ENCODE measurements at regions not wholly inside any gene's neighbourhood (a gene's known extent, or its start where the extent isn't known, plus 50 kb on each side); places are given as distances from the start of the nearest gene placed in this dataset.

DNA sequence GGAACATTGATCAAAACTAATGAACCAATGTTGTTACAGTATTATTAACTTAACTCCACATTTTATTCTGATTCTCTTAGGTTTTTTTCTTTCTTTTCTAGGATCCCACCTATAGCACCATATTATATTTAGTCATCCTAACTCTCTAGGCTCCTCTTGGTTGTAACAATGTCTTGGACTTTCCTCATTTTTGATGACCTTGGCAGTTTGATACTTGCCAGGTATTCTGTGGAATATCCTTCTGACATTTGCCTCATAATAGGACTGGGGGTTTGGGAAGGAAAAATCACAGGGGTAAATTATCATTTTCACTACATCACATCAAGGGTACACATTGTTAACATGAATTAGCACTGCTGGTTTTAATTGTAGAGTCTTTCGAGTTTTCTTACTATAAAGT is 851.6 kb upstream of the SOX9 start:
- DNase-seq: no peak
- Histone ChIP-seq H3K27me3 (ENCODE audit: low read depth) (no peaks in the 10 kb centered on the region), H3K4me3 (no peak overlapping the region), H3K4me1 (no peaks in the 10 kb centered on the region), H3K27ac (no peak overlapping the region), H3K9me3 (peaks cover 14% of the 10 kb centered on the region), H3K36me3 (no peaks in the 10 kb centered on the region)
- ATAC-seq: no peak
- no peak for TF ChIP-seq CTCF (IDR thresholded peaks at IDR 0.05)
- intact Hi-C loops (cut with DNase I): no loop called here

GRCh38 chr17:71273441-71273840 is 847.4 kb upstream of the SOX9 start:
- TF ChIP-seq CTCF (IDR thresholded peaks at IDR 0.05): no peak
- Histone ChIP-seq H3K36me3 (no peaks in the 10 kb centered on the region), H3K9me3 (no peaks in the 10 kb centered on the region), H3K4me3 (no peak overlapping the region), H3K27ac (no peak overlapping the region), H3K27me3 (ENCODE audit: low read depth) (no peaks in the 10 kb centered on the region), H3K4me1 (no peaks in the 10 kb centered on the region)
- ATAC-seq: no peak
- DNase-seq: no peak
- intact Hi-C loops (cut with DNase I): no loop called here

- intact Hi-C loops (cut with DNase I): no loop called here
- Histone ChIP-seq H3K36me3 (no peaks in the 10 kb centered on the region), H3K9me3 (no peaks in the 10 kb centered on the region), H3K4me1 (no peaks in the 10 kb centered on the region), H3K27me3 (ENCODE audit: low read depth) (no peaks in the 10 kb centered on the region), H3K4me3 (no peak overlapping the region), H3K27ac (no peak overlapping the region)
- ATAC-seq (peak; percentile 78 to 89), DNase-seq (no peak)
- no peak for TF ChIP-seq CTCF (IDR thresholded peaks at IDR 0.05)
These were observed 844.7 kb upstream of the SOX9 start for GRCh38 chr17:71276079-71276478.

GRCh38 chr17:71283486-71283885 is 837.3 kb upstream of the SOX9 start:
- no peak for TF ChIP-seq CTCF (IDR thresholded peaks at IDR 0.05)
- H3K27me3 ChIP-seq (ENCODE audit: low read depth): no peaks in the 10 kb centered on the region
- DNase-seq (no peak), ATAC-seq (no peak)
- H3K9me3 ChIP-seq: no peaks in the 10 kb centered on the region
- intact Hi-C loops (cut with DNase I): no loop called here
- H3K27ac ChIP-seq: no peak overlapping the region
- H3K36me3 ChIP-seq: no peaks in the 10 kb centered on the region
- H3K4me1 ChIP-seq: no peaks in the 10 kb centered on the region
- H3K4me3 ChIP-seq: no peak overlapping the region

- Histone ChIP-seq H3K4me1 (no peaks in the 10 kb centered on the region), H3K27me3 (ENCODE audit: low read depth) (no peaks in the 10 kb centered on the region), H3K9me3 (no peaks in the 10 kb centered on the region), H3K36me3 (no peaks in the 10 kb centered on the region), H3K27ac (no peak overlapping the region), H3K4me3 (no peak overlapping the region)
- intact Hi-C loops (cut with DNase I): no loop called here
- ATAC-seq (no peak), DNase-seq (no peak)
- no peak for TF ChIP-seq CTCF (IDR thresholded peaks at IDR 0.05)
These were observed 836.6 kb upstream of the SOX9 start for GRCh38 chr17:71284032-71284755.

Data from lower lobe of right lung (tissue), 2 donors.